ENCODE measurements at regions not wholly inside any gene's neighbourhood (a gene's known extent, or its start where the extent isn't known, plus 50 kb on each side); places are given as distances from the start of the nearest gene placed in this dataset.

DNA sequence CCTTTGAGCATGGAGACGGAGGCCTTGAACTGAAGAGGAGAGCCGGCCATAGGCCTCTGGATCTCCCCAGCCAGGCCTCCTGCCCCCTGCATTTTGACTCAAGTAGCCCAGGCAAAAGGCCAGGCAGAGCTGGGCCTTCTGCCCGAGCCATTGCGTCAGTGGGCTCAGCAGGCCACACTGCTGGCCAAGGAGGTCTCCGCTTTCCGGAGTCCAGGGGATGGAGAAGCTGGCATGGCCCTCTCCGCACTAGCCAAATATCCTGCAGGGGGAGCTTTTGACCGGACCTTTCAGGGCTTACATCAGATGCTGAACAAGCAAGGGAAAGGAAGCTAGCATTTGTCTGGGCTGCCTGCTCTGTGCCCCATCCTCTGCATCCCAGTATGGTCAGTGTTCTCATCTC is 386.8 kb downstream of the TRIM36 start:
- TF ChIP-seq, protein P1, sequence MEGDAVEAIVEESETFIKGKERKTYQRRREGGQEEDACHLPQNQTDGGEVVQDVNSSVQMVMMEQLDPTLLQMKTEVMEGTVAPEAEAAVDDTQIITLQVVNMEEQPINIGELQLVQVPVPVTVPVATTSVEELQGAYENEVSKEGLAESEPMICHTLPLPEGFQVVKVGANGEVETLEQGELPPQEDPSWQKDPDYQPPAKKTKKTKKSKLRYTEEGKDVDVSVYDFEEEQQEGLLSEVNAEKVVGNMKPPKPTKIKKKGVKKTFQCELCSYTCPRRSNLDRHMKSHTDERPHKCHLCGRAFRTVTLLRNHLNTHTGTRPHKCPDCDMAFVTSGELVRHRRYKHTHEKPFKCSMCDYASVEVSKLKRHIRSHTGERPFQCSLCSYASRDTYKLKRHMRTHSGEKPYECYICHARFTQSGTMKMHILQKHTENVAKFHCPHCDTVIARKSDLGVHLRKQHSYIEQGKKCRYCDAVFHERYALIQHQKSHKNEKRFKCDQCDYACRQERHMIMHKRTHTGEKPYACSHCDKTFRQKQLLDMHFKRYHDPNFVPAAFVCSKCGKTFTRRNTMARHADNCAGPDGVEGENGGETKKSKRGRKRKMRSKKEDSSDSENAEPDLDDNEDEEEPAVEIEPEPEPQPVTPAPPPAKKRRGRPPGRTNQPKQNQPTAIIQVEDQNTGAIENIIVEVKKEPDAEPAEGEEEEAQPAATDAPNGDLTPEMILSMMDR (optimal IDR thresholded peaks at IDR 0.05 in 1 of 3, IDR thresholded peaks at IDR 0.05 in 1 of 3, conservative IDR thresholded peaks at IDR 0.05 in 1 of 3; ENCODE audit: extremely low read depth in 1 of 3, insufficient read depth in 2 of 3, low read length in 3 of 3) = no peak
- TF ChIP-seq EZH2 (IDR thresholded peaks at IDR 0.05; ENCODE audit: low read length) = no peak
- Histone ChIP-seq H3K9ac (ENCODE audit: control insufficient read depth, extremely low read depth, insufficient read depth, low read length) (no peak overlapping the region), H3K4me1 (ENCODE audit: control insufficient read depth, extremely low read depth, insufficient read depth, low read length) (no peaks in the 10 kb centered on the region), H3K79me2 (ENCODE audit: control insufficient read depth, insufficient read depth, low read length) (no peaks in the 10 kb centered on the region), H4K20me1 (ENCODE audit: control insufficient read depth, extremely low read depth, insufficient read depth, low read length) (no peaks in the 10 kb centered on the region), H3K27me3 (ENCODE audit: control insufficient read depth, extremely low read depth, insufficient read depth, low read length) (no peaks in the 10 kb centered on the region), H3K9me1 (ENCODE audit: control insufficient read depth, extremely low read depth, insufficient read depth, low read length) (no peaks in the 10 kb centered on the region), H3K4me2 (ENCODE audit: control insufficient read depth, extremely low read depth, insufficient read depth, low read depth, low read length) (no peak overlapping the region), H3K27ac (ENCODE audit: control insufficient read depth, insufficient read depth, low read length) (no peak overlapping the region), H2AFZ (ENCODE audit: control insufficient read depth, low read length) (no peak overlapping the region), H3K36me3 (ENCODE audit: control insufficient read depth in 2 of 2, extremely low read depth in 1 of 2, insufficient read depth in 2 of 2, low read length in 2 of 2) (no peaks in the 10 kb centered on the region), H3K9me3 (ENCODE audit: control insufficient read depth, low read depth, low read length) (no peaks in the 10 kb centered on the region), H3K4me3 (ENCODE audit: control insufficient read depth in 2 of 3, extremely low read depth in 1 of 3, insufficient read depth in 2 of 3, low read depth in 1 of 3, low read length in 3 of 3) (no peak overlapping the region)
- dilution Hi-C loops (cut with MboI; ENCODE audit: extremely low pct_ligation_motif_present, low sequenced_read_pairs) = no loop called here
- no peak for DNase-seq (ENCODE audit: low read depth, low spot score)
- no peak for FAIRE-seq

DNA sequence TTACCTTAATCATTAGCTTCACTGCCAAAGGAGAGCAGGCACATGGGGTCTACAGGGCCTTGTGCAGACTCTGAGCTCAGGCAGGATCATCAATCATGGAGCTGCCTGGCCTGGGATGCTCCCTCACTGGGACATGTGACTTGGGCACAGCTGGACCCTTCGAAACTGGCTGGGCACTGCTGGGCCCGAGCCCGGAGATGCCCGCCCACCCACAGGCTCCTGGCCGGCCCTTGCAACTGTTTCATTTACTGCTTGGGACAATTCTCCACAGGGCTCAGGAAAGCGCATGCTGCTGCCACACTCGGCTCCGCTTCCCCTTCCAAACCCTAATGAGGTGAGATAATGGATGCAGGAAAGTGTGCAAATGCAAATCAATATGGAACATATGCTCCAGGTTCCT is 387.5 kb downstream of the TRIM36 start:
- FAIRE-seq = no peak
- no peak for DNase-seq (ENCODE audit: low read depth, low spot score)
- Histone ChIP-seq H3K27me3 (ENCODE audit: control insufficient read depth, extremely low read depth, insufficient read depth, low read length) (no peaks in the 10 kb centered on the region), H3K36me3 (ENCODE audit: control insufficient read depth in 2 of 2, extremely low read depth in 1 of 2, insufficient read depth in 2 of 2, low read length in 2 of 2) (no peaks in the 10 kb centered on the region), H3K9me1 (ENCODE audit: control insufficient read depth, extremely low read depth, insufficient read depth, low read length) (no peaks in the 10 kb centered on the region), H3K79me2 (ENCODE audit: control insufficient read depth, insufficient read depth, low read length) (no peaks in the 10 kb centered on the region), H4K20me1 (ENCODE audit: control insufficient read depth, extremely low read depth, insufficient read depth, low read length) (no peaks in the 10 kb centered on the region), H3K4me2 (ENCODE audit: control insufficient read depth, extremely low read depth, insufficient read depth, low read depth, low read length) (no peak overlapping the region), H3K9me3 (ENCODE audit: control insufficient read depth, low read depth, low read length) (no peaks in the 10 kb centered on the region), H2AFZ (ENCODE audit: control insufficient read depth, low read length) (no peak overlapping the region), H3K4me1 (ENCODE audit: control insufficient read depth, extremely low read depth, insufficient read depth, low read length) (no peaks in the 10 kb centered on the region), H3K9ac (ENCODE audit: control insufficient read depth, extremely low read depth, insufficient read depth, low read length) (no peak overlapping the region), H3K4me3 (ENCODE audit: control insufficient read depth in 2 of 3, extremely low read depth in 1 of 3, insufficient read depth in 2 of 3, low read depth in 1 of 3, low read length in 3 of 3) (no peak overlapping the region), H3K27ac (ENCODE audit: control insufficient read depth, insufficient read depth, low read length) (no peak overlapping the region)
- no peak for TF ChIP-seq EZH2 (IDR thresholded peaks at IDR 0.05; ENCODE audit: low read length)
- TF ChIP-seq, protein P1 (optimal IDR thresholded peaks at IDR 0.05 in 1 of 3, IDR thresholded peaks at IDR 0.05 in 1 of 3, conservative IDR thresholded peaks at IDR 0.05 in 1 of 3; ENCODE audit: extremely low read depth in 1 of 3, insufficient read depth in 2 of 3, low read length in 3 of 3) = no peak
- dilution Hi-C loops (cut with MboI; ENCODE audit: extremely low pct_ligation_motif_present, low sequenced_read_pairs) = no loop called here
